GM10266 (cell line): ENCODE measurements at regions not wholly inside any gene's neighbourhood (a gene's known extent, or its start where the extent isn't known, plus 50 kb on each side); places are given as distances from the start of the nearest gene placed in this dataset.

Source experiments
- DNase-seq: peaks from one replicate; pipeline ENCODE4 v3.0.0; 2012; ENCODE audit errors: extremely low spot score
- TF ChIP-seq, protein P1 (sequence below): IDR thresholded peaks from 2 replicates; pipeline ENCODE4 v1.5.1; 2012; ENCODE audit warnings: mild to moderate bottlenecking, low read depth; ENCODE audit not compliant: control insufficient read depth, insufficient read depth; ENCODE audit errors: missing control alignments

GRCh38 chr2:126766295-126766968 lies 110.5 kb downstream of the GYPC start:
- TF ChIP-seq, protein P1, sequence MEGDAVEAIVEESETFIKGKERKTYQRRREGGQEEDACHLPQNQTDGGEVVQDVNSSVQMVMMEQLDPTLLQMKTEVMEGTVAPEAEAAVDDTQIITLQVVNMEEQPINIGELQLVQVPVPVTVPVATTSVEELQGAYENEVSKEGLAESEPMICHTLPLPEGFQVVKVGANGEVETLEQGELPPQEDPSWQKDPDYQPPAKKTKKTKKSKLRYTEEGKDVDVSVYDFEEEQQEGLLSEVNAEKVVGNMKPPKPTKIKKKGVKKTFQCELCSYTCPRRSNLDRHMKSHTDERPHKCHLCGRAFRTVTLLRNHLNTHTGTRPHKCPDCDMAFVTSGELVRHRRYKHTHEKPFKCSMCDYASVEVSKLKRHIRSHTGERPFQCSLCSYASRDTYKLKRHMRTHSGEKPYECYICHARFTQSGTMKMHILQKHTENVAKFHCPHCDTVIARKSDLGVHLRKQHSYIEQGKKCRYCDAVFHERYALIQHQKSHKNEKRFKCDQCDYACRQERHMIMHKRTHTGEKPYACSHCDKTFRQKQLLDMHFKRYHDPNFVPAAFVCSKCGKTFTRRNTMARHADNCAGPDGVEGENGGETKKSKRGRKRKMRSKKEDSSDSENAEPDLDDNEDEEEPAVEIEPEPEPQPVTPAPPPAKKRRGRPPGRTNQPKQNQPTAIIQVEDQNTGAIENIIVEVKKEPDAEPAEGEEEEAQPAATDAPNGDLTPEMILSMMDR: no peak
- no peak for DNase-seq

GRCh38 chr2:126766969-126767296 lies 111.0 kb downstream of the GYPC start:
- no peak for DNase-seq
- TF ChIP-seq, protein P1: no peak

- TF ChIP-seq, protein P1: no peak
- DNase-seq: no peak
These were observed 113.2 kb downstream of the GYPC start for GRCh38 chr2:126769118-126769517.

GRCh38 chr2:126770466-126770865 lies 114.5 kb downstream of the GYPC start:
- no peak for DNase-seq
- TF ChIP-seq, protein P1: no peak

DNA sequence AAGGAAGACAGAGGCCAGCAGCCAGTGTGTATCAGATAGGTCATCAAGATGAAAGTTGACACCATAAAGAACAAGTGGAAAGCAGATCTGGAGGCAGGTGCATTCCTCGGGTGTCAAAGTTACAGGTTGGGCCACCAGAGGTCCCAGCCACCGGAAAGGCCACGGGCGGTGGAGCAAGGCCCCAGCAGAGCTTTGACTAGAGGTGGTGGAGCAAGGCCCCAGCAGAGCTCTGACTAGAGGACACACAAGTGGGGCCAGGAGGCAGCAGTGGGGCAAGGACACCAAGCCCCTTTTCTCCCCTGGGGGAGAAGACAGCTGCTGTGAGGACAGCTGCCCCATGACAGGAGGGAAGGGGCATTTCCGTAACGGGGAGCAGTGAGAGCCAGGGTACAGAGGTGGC lies 115.1 kb downstream of the GYPC start:
- DNase-seq: no peak
- TF ChIP-seq, protein P1: no peak

DNA sequence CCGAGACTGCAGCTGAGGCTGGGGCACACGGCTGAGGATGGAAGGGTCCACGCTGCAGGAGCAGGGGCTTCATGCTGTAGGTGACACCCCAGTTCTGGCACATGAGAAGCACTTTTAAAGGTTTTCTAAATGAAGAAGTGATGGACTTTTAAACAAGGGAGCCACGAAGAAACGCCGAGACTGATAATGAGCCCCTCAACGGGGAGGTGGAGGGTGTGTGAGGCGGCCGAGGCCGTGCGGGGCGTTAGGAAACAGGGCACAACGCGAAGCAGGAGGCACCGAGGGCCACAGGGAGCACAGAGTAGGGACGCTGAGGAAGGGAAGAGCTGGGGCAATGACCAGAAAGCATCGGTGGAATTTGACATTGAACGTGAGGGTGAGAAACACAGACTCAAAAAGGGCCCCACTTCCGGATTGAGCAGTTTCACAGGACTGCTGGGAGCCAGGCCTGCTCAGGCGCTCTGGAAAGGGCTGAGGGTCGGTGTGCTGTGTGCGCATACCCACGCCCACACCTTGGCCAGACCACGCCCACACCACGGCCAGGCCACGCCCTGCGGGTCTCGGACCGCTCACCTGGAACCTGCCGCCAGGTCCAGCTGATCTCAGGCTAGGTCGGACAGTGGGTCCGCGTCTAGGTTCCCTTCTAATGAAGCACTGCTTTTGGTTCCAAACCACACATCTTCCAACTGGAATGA lies 115.7 kb downstream of the GYPC start:
- TF ChIP-seq, protein P1: no peak
- DNase-seq: no peak

DNA sequence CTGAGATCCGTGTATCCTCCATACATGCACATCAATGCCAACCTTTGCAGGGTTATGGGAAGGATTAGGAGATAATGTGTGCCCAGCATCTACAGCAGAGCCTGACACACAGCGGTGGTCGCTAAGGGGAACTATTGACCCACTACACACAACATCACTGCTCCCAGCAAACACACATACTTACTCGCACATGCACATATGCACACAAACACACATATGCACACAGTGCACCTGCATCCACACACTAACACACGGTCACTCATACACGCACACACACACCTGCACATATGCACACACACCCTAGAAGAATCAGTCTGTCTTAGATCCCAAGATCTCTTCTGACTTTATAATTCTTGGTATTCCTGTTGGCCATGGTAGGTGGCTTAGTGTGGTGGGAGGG lies 118.3 kb downstream of the GYPC start:
- TF ChIP-seq, protein P1: no peak
- DNase-seq: no peak
